ENCODE measurements at regions not wholly inside any gene's neighbourhood (a gene's known extent, or its start where the extent isn't known, plus 50 kb on each side); places are given as distances from the start of the nearest gene placed in this dataset.

- TF ChIP-seq CTCF (IDR thresholded peaks at IDR 0.05) (no peak), EP300 (IDR thresholded peaks at IDR 0.05) (no peak)
These were observed 69.8 kb upstream of the WDR41 start for GRCh38 chr5:77561965-77562364.
